ENCODE measurements at regions not wholly inside any gene's neighbourhood (a gene's known extent, or its start where the extent isn't known, plus 50 kb on each side); places are given as distances from the start of the nearest gene placed in this dataset.
"Not testable (repeated sequence)": the region's sequence is repeated elsewhere in the genome, so short reads cannot be mapped to it uniquely, and the experiment has no call there.

GRCh38 chr2:167825664-167826063 is 421.7 kb downstream of the STK39 start:
- no peak overlapping the region for H3K4me3 Mint-ChIP-seq
- peaks cover 9% of the 10 kb centered on the region for H3K27me3 Mint-ChIP-seq
- H3K27ac Mint-ChIP-seq, result no peak overlapping the region
- no peaks in the 10 kb centered on the region for H3K36me3 Mint-ChIP-seq
- no peaks in the 10 kb centered on the region for H3K9me3 Mint-ChIP-seq
- no peaks in the 10 kb centered on the region for H3K4me1 Mint-ChIP-seq
- ATAC-seq, result no peak

- no peaks in the 10 kb centered on the region for H3K27me3 Mint-ChIP-seq
- ATAC-seq, result no peak
- no peak overlapping the region for H3K4me3 Mint-ChIP-seq
- H3K27ac Mint-ChIP-seq, result no peak overlapping the region
- H3K9me3 Mint-ChIP-seq, result no peaks in the 10 kb centered on the region
- no peaks in the 10 kb centered on the region for H3K36me3 Mint-ChIP-seq
- H3K4me1 Mint-ChIP-seq, result no peaks in the 10 kb centered on the region
These were observed 424.5 kb downstream of the STK39 start for GRCh38 chr2:167822690-167823465.

- Mint-ChIP-seq H3K9me3 (no peaks in the 10 kb centered on the region), H3K36me3 (no peaks in the 10 kb centered on the region), H3K27me3 (no peaks in the 10 kb centered on the region), H3K27ac (no peak overlapping the region), H3K4me1 (no peaks in the 10 kb centered on the region), H3K4me3 (no peak overlapping the region)
- ATAC-seq, result no peak
These were observed 426.9 kb downstream of the STK39 start for GRCh38 chr2:167820488-167820887.

- ATAC-seq, result no peak
- no peak overlapping the region for H3K4me3 Mint-ChIP-seq
- H3K27me3 Mint-ChIP-seq, result no peaks in the 10 kb centered on the region
- no peaks in the 10 kb centered on the region for H3K9me3 Mint-ChIP-seq
- H3K4me1 Mint-ChIP-seq, result no peaks in the 10 kb centered on the region
- H3K27ac Mint-ChIP-seq, result no peak overlapping the region
- no peaks in the 10 kb centered on the region for H3K36me3 Mint-ChIP-seq
These were observed 428.9 kb downstream of the STK39 start for GRCh38 chr2:167818521-167818920.

DNA sequence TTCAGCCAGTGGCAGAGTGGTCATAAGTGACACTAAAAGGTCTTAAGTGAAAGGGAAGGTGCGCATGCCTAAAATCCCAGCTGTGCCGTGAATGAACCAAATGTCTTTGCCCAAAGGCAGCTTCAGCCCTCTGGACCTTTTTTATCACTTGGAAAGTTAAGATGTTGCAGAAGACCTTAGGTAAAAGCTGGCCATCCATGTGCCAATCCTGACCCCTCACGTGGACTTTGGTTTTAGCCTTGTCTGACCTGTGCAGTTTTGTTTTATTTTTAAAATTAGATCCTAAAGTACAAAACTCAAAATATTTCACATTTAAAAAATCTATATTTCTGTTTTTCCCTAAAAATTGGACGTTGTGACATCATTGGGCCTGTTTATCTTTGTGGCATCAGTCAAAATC is 429.5 kb downstream of the STK39 start:
- ATAC-seq, result no peak
- H3K36me3 Mint-ChIP-seq, result no peaks in the 10 kb centered on the region
- no peaks in the 10 kb centered on the region for H3K27me3 Mint-ChIP-seq
- H3K27ac Mint-ChIP-seq, result no peak overlapping the region
- H3K4me1 Mint-ChIP-seq, result no peaks in the 10 kb centered on the region
- H3K9me3 Mint-ChIP-seq, result no peaks in the 10 kb centered on the region
- no peak overlapping the region for H3K4me3 Mint-ChIP-seq

- Mint-ChIP-seq H3K4me1 (no peaks in the 10 kb centered on the region), H3K27ac (no peak overlapping the region), H3K36me3 (no peaks in the 10 kb centered on the region), H3K27me3 (no peaks in the 10 kb centered on the region), H3K9me3 (no peaks in the 10 kb centered on the region), H3K4me3 (no peak overlapping the region)
- no peak for ATAC-seq
These were observed 430.0 kb downstream of the STK39 start for GRCh38 chr2:167817422-167817821.

DNA sequence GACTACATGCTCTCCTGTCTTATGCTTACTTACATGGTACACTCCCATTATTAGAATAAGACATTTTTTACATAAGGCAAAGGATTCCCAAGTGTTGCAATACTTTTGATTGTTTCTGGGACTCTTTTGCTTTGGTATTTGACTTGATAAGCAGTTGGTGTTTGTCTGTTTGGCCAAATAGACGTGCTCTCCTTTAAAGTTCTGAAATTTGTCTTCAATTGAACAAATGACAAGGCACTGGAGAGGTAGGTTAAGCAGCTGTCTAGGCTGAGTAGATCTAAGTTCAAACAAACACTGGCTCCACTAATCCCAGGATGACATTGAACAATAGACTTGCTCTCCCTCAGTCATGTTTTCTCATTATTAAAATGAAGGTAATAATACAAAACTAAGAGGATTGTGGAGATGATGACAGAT is 430.5 kb downstream of the STK39 start:
- H3K4me3 Mint-ChIP-seq, result no peak overlapping the region
- no peak for ATAC-seq
- H3K9me3 Mint-ChIP-seq, result no peaks in the 10 kb centered on the region
- H3K27me3 Mint-ChIP-seq, result no peaks in the 10 kb centered on the region
- no peaks in the 10 kb centered on the region for H3K36me3 Mint-ChIP-seq
- no peak overlapping the region for H3K27ac Mint-ChIP-seq
- H3K4me1 Mint-ChIP-seq, result no peaks in the 10 kb centered on the region

- no peaks in the 10 kb centered on the region for H3K27me3 Mint-ChIP-seq
- no peaks in the 10 kb centered on the region for H3K36me3 Mint-ChIP-seq
- H3K27ac Mint-ChIP-seq, result no peak overlapping the region
These were observed 432.3 kb downstream of the STK39 start for GRCh38 chr2:167814881-167815718.

GRCh38 chr2:167814482-167814880 is 432.9 kb downstream of the STK39 start:
- not testable (repeated sequence) for H3K27me3 Mint-ChIP-seq, H3K4me1 Mint-ChIP-seq, H3K36me3 Mint-ChIP-seq, H3K27ac Mint-ChIP-seq, H3K9me3 Mint-ChIP-seq, ATAC-seq, H3K4me3 Mint-ChIP-seq

More at GRCh38 chr2:167814881-167815718, 432.3 kb downstream of the STK39 start:
- Mint-ChIP-seq H3K4me1 (no peaks in the 10 kb centered on the region), H3K9me3 (no peaks in the 10 kb centered on the region), H3K4me3 (no peak overlapping the region)
- ATAC-seq, result no peak

GRCh38 chr2:167809799-167810198 is 437.6 kb downstream of the STK39 start:
- peaks cover 12% of the 10 kb centered on the region for H3K9me3 Mint-ChIP-seq
- ATAC-seq, H3K27me3 Mint-ChIP-seq, H3K36me3 Mint-ChIP-seq, H3K27ac Mint-ChIP-seq, H3K4me3 Mint-ChIP-seq, H3K4me1 Mint-ChIP-seq: not testable (repeated sequence)

GRCh38 chr2:167803449-167803988 is 443.9 kb downstream of the STK39 start:
- no peaks in the 10 kb centered on the region for H3K4me1 Mint-ChIP-seq
- no peak overlapping the region for H3K4me3 Mint-ChIP-seq
- ATAC-seq, result no peak
- H3K9me3 Mint-ChIP-seq, result peaks cover 10% of the 10 kb centered on the region
- no peaks in the 10 kb centered on the region for H3K27me3 Mint-ChIP-seq
- H3K27ac Mint-ChIP-seq, result no peak overlapping the region
- no peaks in the 10 kb centered on the region for H3K36me3 Mint-ChIP-seq

DNA sequence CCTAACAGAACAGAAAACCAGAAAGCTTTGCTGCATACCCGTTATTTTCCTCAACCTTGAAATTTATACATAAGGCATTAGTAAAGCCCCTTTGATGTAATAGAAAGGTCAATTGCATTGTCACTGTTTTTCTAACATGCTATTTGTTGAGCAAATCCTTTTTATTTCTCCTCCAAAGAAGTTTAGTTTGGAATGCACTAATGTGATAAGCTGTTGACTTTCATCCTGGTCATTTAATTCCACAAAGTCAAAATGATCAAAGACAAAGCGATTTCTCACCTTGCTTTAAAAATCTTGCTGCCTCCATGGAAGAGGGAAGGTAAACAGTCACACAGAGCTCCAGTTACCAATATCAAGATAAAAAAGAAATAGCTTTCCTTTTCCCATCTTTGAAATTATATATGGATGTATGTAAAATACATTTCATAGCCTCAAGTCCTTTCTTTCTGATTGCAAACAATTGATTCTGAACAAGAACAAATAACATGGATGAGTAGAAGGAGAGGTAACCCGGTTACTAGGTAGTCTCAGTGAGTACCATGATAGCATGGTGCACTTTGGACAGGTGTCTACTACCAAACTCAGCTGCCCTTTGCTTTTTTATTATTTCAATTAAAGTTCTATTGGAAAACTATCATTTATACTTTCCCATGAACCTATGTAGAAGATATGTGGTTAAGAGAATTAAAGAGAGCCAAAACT is 452.7 kb downstream of the STK39 start:
- ATAC-seq, result no peak
- Mint-ChIP-seq H3K27me3 (no peaks in the 10 kb centered on the region), H3K36me3 (no peaks in the 10 kb centered on the region), H3K4me3 (no peak overlapping the region), H3K4me1 (no peaks in the 10 kb centered on the region), H3K9me3 (peaks cover 2% of the 10 kb centered on the region), H3K27ac (no peak overlapping the region)

DNA sequence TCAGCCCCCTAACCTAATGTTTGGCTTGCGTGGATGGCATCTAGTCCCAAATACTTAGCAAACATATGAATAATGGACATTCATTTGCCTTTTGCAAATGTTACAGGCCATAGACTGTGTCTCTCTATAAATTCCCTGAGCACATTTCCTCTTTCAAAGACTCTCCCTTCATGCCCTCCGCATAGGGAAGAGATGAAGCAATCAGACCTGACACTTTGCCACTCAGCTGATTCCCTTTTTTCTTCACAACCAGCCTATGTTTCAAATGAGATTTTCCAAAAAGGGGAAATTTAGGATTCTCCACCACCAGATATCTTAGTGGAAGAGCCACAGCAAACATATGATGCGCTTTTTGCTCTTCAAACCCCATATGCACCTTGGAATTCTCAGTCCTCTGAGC is 453.7 kb downstream of the STK39 start:
- H3K4me3 Mint-ChIP-seq, result no peak overlapping the region
- H3K4me1 Mint-ChIP-seq, result no peaks in the 10 kb centered on the region
- peaks cover 2% of the 10 kb centered on the region for H3K9me3 Mint-ChIP-seq
- ATAC-seq, result no peak
- no peaks in the 10 kb centered on the region for H3K36me3 Mint-ChIP-seq
- no peak overlapping the region for H3K27ac Mint-ChIP-seq
- H3K27me3 Mint-ChIP-seq, result no peaks in the 10 kb centered on the region

DNA sequence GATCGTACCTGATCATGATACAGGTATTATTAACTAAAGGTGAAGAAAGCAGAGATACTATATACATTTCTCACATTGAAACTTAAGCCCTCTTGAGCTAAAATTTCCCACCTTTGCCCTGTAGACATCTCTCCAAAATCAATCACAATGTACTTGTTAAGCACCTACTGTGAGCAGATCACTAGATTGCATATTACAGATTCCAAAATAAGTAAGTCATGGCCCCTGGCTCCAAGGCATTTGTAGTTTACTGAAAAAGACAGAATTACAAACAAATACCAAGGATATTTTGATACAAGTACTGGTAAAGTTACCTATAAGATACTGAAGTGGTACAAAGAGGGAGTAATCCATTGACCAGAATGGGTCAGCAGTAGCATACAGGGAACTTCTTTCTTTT is 455.3 kb downstream of the STK39 start:
- H3K27me3 Mint-ChIP-seq, result no peaks in the 10 kb centered on the region
- no peak for ATAC-seq

DNA sequence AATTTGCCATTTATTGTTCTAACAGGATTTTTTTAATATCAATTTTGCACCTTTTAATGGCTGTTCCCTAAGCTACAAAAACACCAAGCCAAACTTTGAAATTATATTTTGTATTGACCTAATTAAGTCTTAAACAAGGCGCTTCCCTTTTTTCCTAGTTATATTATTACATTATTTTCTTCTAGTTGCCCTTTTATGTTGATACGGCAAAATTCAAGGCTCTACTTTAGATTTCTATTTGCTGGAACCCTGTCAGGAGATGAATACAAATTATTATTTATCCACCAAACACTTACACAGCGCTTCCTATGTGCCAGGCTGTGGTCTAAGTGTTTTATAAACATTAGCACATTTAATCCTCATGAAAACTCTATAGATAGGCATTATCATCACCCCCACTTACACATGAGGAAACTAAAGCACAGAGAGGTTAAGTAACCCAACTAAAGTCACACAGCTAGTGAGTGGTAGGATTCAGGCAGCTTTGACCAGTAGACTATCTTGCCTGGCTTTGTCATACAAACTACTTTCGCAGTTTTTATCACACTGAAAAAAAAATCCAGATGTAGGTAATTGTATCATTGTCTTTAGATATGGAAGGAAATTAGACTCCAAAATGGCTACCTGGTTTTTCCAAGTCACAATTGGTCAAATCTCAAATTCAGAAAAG is 456.5 kb downstream of the STK39 start:
- peaks cover 3% of the 10 kb centered on the region for H3K9me3 Mint-ChIP-seq
- H3K27ac Mint-ChIP-seq, result no peak overlapping the region

More for the DNA sequence above, 455.3 kb downstream of the STK39 start:
- Mint-ChIP-seq H3K4me3 (no peak overlapping the region), H3K4me1 (no peaks in the 10 kb centered on the region), H3K36me3 (no peaks in the 10 kb centered on the region), H3K9me3 (peaks cover 5% of the 10 kb centered on the region), H3K27ac (no peak overlapping the region)

More for the DNA sequence above, 456.5 kb downstream of the STK39 start:
- no peak for ATAC-seq
- Mint-ChIP-seq H3K4me1 (no peaks in the 10 kb centered on the region), H3K4me3 (no peak overlapping the region), H3K27me3 (no peaks in the 10 kb centered on the region), H3K36me3 (no peaks in the 10 kb centered on the region)
